DND-41 (cell line): ENCODE measurements at regions not wholly inside any gene's neighbourhood (a gene's known extent, or its start where the extent isn't known, plus 50 kb on each side); places are given as distances from the start of the nearest gene placed in this dataset.

Experiments
- ATAC-seq: fragments of 200-7000 bp; cut with Tn5 transposase; 3 replicates; pipeline ENCODE4 v1.9.1; 2021; ENCODE audit warnings: low read depth; ENCODE audit not compliant: insufficient read depth
- DNase-seq: peaks from one replicate; pipeline ENCODE4 v3.0.0-alpha.2; 2020
- H2AFZ ChIP-seq: 2 replicates; pipeline ENCODE4 v1.6.0; 2012; ENCODE audit warnings: low read depth, low read length
- H3K27ac ChIP-seq: 2 replicates; pipeline ENCODE4 v1.5.1; 2012; ENCODE audit warnings: low read length, inconsistent platforms
- H3K27me3 ChIP-seq: fragments of 200-600 bp; sonication (generic); 2 replicates; pipeline ENCODE4 v1.6.0; 2012; ENCODE audit warnings: low read length, mild to moderate bottlenecking, inconsistent platforms; ENCODE audit not compliant: insufficient read depth, poor library complexity
- H3K36me3 ChIP-seq: 2 replicates; pipeline ENCODE4 v1.5.1; 2012; ENCODE audit warnings: low read length, inconsistent platforms; ENCODE audit not compliant: insufficient read depth
- H3K4me1 ChIP-seq: 2 replicates; pipeline ENCODE4 v1.5.1; 2012; ENCODE audit warnings: mild to moderate bottlenecking, low read length; ENCODE audit not compliant: insufficient read depth
- H3K4me2 ChIP-seq: 2 replicates; pipeline ENCODE4 v1.6.0; 2012; ENCODE audit warnings: mild to moderate bottlenecking, moderate library complexity, low read length, inconsistent platforms; ENCODE audit not compliant: insufficient read depth
- H3K4me3 ChIP-seq, 2 experiments: fragments of 200-600 bp in 1 of 2; shearing (Covaris generic) in 1 of 2; 2 replicates each; pipeline ENCODE4 v1.5.1; 2012 to 2016; ENCODE audit warnings: inconsistent platforms in 2 of 2, low read length in 2 of 2, mild to moderate bottlenecking in 2 of 2, low read depth in 1 of 2, moderate library complexity in 1 of 2
- H3K79me2 ChIP-seq: 2 replicates; pipeline ENCODE4 v1.6.0; 2012; ENCODE audit warnings: low read length, inconsistent platforms; ENCODE audit not compliant: insufficient read depth
- H3K9ac ChIP-seq: 2 replicates; pipeline ENCODE4 v1.6.0; 2012; ENCODE audit warnings: low read depth, mild to moderate bottlenecking, inconsistent platforms, low read length, moderate library complexity
- H3K9me3 ChIP-seq: 2 replicates; pipeline ENCODE4 v1.5.1; 2012; ENCODE audit warnings: low read length, moderate library complexity, mild to moderate bottlenecking, inconsistent platforms; ENCODE audit not compliant: insufficient read depth, severe bottlenecking
- H4K20me1 ChIP-seq: 2 replicates; pipeline ENCODE4 v1.6.0; 2012; ENCODE audit warnings: low read length; ENCODE audit not compliant: insufficient read depth
- EZH2 ChIP-seq: IDR thresholded peaks from 3 replicates; pipeline ENCODE4 v1.6.1; 2012; ENCODE audit warnings: borderline replicate concordance, low read depth, mild to moderate bottlenecking, moderate library complexity, low read length, inconsistent platforms; ENCODE audit not compliant: severe bottlenecking
- TF ChIP-seq, protein P1 (sequence below): IDR thresholded peaks from 2 replicates; pipeline ENCODE4 v1.5.1; 2012; ENCODE audit warnings: borderline replicate concordance, low read length, moderate library complexity, mild to moderate bottlenecking; ENCODE audit not compliant: poor library complexity, severe bottlenecking; ENCODE audit errors: extremely low read depth

DNA sequence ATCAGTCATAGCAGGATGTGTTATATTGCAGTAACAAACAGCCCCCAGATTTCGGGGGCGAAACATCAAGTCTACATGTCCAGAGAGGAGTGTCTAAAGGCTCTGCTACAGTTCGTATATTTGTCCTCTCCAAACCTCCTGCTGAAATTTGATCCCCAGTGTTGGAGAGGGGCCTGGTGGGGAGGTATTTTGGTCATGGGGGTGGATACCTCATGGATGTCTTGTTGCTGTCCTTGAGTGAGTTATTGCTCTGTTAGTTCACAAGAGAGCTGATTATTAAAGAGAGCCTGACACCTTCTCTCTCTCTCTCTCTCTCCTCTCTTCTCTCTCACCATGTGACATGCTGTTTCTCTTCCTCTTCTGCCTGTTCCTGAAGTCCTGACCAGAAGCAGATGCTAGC, 343.7 kb downstream of the TCERG1L start:
- Histone ChIP-seq H3K4me2 (no peak overlapping the region), H3K27me3 (no peaks in the 10 kb centered on the region), H3K79me2 (no peaks in the 10 kb centered on the region), H2AFZ (no peak overlapping the region), H3K4me1 (no peaks in the 10 kb centered on the region), H3K9me3 (no peaks in the 10 kb centered on the region), H3K36me3 (no peaks in the 10 kb centered on the region), H3K27ac (no peak overlapping the region), H3K9ac (no peak overlapping the region), H3K4me3 (no peak overlapping the region), H4K20me1 (no peaks in the 10 kb centered on the region)
- DNase-seq (no peak), ATAC-seq (no peak)
- no peak for TF ChIP-seq EZH2

DNA sequence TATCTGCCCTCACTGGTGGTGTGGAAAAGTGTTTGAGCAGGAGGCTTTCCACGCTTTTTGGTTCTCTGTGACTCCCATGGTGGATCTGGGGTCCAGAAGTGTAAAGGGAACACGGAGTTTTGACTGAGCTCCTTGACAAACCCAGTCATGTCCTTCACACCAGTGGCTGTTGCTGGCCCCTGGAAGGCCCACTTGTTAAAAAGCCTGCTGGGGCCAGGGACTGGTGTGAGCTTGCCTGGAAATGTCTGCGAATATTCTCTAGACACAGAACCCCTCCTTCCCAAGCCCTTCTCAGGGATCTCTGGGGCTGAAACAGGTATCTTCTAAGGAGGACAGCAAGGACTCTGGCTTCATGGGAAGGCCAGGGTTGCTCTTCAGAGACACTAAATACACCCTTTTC, 343.0 kb downstream of the TCERG1L start:
- H3K27me3 ChIP-seq, result no peaks in the 10 kb centered on the region
- DNase-seq (no peak), ATAC-seq (no peak)
- H3K9ac ChIP-seq, result no peak overlapping the region
- H4K20me1 ChIP-seq, result no peaks in the 10 kb centered on the region
- no peaks in the 10 kb centered on the region for H3K36me3 ChIP-seq
- TF ChIP-seq, protein P1, sequence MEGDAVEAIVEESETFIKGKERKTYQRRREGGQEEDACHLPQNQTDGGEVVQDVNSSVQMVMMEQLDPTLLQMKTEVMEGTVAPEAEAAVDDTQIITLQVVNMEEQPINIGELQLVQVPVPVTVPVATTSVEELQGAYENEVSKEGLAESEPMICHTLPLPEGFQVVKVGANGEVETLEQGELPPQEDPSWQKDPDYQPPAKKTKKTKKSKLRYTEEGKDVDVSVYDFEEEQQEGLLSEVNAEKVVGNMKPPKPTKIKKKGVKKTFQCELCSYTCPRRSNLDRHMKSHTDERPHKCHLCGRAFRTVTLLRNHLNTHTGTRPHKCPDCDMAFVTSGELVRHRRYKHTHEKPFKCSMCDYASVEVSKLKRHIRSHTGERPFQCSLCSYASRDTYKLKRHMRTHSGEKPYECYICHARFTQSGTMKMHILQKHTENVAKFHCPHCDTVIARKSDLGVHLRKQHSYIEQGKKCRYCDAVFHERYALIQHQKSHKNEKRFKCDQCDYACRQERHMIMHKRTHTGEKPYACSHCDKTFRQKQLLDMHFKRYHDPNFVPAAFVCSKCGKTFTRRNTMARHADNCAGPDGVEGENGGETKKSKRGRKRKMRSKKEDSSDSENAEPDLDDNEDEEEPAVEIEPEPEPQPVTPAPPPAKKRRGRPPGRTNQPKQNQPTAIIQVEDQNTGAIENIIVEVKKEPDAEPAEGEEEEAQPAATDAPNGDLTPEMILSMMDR, result no peak
- no peak for TF ChIP-seq EZH2
- no peak overlapping the region for H3K4me2 ChIP-seq
- no peaks in the 10 kb centered on the region for H3K79me2 ChIP-seq
- H3K27ac ChIP-seq, result no peak overlapping the region
- H3K9me3 ChIP-seq, result no peaks in the 10 kb centered on the region
- H3K4me1 ChIP-seq, result no peaks in the 10 kb centered on the region
- no peak overlapping the region for H3K4me3 ChIP-seq
- H2AFZ ChIP-seq, result no peak overlapping the region

DNA sequence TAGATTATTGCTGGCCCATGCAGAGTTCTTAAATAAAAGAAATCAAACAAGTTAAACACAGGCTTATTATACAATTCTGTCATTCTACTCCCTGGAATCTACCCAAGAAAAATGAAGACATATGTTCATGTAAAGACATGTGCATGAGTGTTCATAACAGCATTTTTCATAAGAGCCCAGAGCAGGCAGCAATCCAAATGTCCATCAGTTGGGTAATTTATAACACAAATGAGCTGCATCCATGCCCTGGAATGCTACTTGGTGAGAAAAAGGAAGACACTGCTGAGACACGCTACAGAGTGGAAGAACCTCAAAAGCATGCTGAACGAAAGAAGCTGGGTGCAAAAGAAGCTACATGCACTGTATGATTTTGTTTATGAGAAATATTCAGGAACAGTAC, 342.6 kb downstream of the TCERG1L start:
- ATAC-seq, result no peak
- Histone ChIP-seq H3K36me3 (no peaks in the 10 kb centered on the region), H3K79me2 (no peaks in the 10 kb centered on the region), H2AFZ (no peak overlapping the region), H3K9ac (no peak overlapping the region), H3K27ac (no peak overlapping the region), H3K4me3 (no peak overlapping the region), H3K4me2 (no peak overlapping the region), H4K20me1 (no peaks in the 10 kb centered on the region), H3K9me3 (no peaks in the 10 kb centered on the region), H3K4me1 (no peaks in the 10 kb centered on the region), H3K27me3 (no peaks in the 10 kb centered on the region)
- TF ChIP-seq, protein P1, result no peak
- no peak for TF ChIP-seq EZH2
- DNase-seq, result no peak

DNA sequence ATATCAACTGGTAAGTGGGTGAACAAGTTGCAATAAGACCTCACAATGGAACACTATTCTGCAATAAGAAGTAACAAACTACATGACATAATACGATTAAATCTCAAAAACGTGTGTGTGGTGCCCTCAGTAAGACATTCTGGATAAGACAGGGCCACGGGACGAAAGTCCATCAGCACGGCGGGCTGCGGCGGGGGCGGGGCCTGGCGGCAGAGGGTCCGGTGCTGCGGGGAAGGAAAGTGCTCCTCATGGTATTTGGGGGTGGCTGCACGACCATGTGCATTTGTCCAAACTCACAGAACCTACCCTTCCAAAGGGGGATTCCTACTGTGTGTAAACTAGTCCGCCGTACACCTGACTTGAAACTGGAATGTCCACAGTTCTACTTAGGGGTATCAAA, 341.8 kb downstream of the TCERG1L start:
- no peaks in the 10 kb centered on the region for H3K4me1 ChIP-seq
- H3K36me3 ChIP-seq, result no peaks in the 10 kb centered on the region
- no peak for TF ChIP-seq EZH2
- TF ChIP-seq, protein P1, result no peak
- no peaks in the 10 kb centered on the region for H3K27me3 ChIP-seq
- no peak overlapping the region for H2AFZ ChIP-seq
- no peak overlapping the region for H3K4me2 ChIP-seq
- no peaks in the 10 kb centered on the region for H3K79me2 ChIP-seq
- no peak for ATAC-seq
- DNase-seq, result no peak
- H3K27ac ChIP-seq, result no peak overlapping the region
- H4K20me1 ChIP-seq, result no peaks in the 10 kb centered on the region
- H3K9me3 ChIP-seq, result no peaks in the 10 kb centered on the region
- no peak overlapping the region for H3K4me3 ChIP-seq
- no peak overlapping the region for H3K9ac ChIP-seq
